SK-N-SH treated with all-trans-retinoic acid at 6 μM for 48 hours (cell line): ENCODE measurements at regions not wholly inside any gene's neighbourhood (a gene's known extent, or its start where the extent isn't known, plus 50 kb on each side); places are given as distances from the start of the nearest gene placed in this dataset.

Source experiments
- ARNTL ChIP-seq: fragments of 450-650 bp; formaldehyde crosslinking; IDR thresholded peaks from 2 replicates; pipeline ENCODE4 v1.5.0; 2020; ENCODE audit warnings: low read depth, mild to moderate bottlenecking, moderate library complexity, borderline replicate concordance
- BACH2 ChIP-seq: fragments of 250-450 bp; sonication (Bioruptor Pico); IDR thresholded peaks from 2 replicates; pipeline ENCODE4 v1.9.0; 2021; ENCODE audit warnings: mild to moderate bottlenecking, borderline replicate concordance
- CSDC2 ChIP-seq: fragments of 250-450 bp; sonication (Bioruptor Pico); IDR thresholded peaks from 2 replicates; pipeline ENCODE4 v1.5.0; 2020; ENCODE audit warnings: mild to moderate bottlenecking, moderate library complexity
- PPARA ChIP-seq: fragments of 250-450 bp; sonication (Bioruptor Pico); IDR thresholded peaks from 2 replicates; pipeline ENCODE4 v1.5.0; 2020; ENCODE audit warnings: mild to moderate bottlenecking, borderline replicate concordance
- ZNF565 ChIP-seq: fragments of 450-650 bp; formaldehyde crosslinking; conservative IDR thresholded peaks from 2 replicates; pipeline ENCODE4 v1.5.0; 2020; ENCODE audit warnings: low read depth, mild to moderate bottlenecking, moderate library complexity
- ZNF70 ChIP-seq: fragments of 450-650 bp; formaldehyde crosslinking; IDR thresholded peaks from 2 replicates; pipeline ENCODE4 v1.5.0; 2020; ENCODE audit warnings: mild to moderate bottlenecking, moderate library complexity
- TF ChIP-seq, protein P1 (sequence below): fragments of 250-450 bp; sonication (Bioruptor Pico); IDR thresholded peaks from 2 replicates; pipeline ENCODE4 v1.8.0; 2021; ENCODE audit warnings: low read depth, mild to moderate bottlenecking, moderate library complexity, borderline replicate concordance
- TF ChIP-seq, protein P2 (sequence below): fragments of 250-450 bp; sonication (Bioruptor Pico); IDR thresholded peaks from 2 replicates; pipeline ENCODE4 v1.8.0; 2020; ENCODE audit warnings: mild to moderate bottlenecking, moderate library complexity, borderline replicate concordance

DNA sequence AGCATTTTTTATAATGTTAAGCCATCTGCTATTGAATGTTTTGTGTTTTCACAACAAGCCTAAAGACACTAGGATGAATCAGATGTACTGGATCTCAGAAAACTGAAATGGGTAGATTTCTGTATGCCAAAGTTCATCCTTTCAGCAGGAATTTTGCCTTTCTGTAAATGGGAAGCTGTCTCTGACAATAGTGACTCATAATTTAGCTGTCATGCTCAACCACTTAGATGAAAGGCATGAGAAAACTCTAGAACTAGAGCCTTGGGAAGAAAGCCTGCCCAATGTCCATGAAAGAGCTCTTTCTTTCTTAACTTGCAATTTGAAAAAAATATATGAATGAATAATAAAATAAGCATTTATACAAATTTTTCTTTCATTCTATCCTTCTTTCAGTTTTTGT is 616.0 kb upstream of the EDIL3 start:
- TF ChIP-seq ZNF565 (CRISPR knock-in tag) (no peak), ZNF70 (CRISPR knock-in tag) (no peak), PPARA (CRISPR knock-in tag) (no peak), CSDC2 (CRISPR knock-in tag) (no peak), ARNTL (no peak), BACH2 (CRISPR knock-in tag) (no peak)
- TF ChIP-seq, protein P1, sequence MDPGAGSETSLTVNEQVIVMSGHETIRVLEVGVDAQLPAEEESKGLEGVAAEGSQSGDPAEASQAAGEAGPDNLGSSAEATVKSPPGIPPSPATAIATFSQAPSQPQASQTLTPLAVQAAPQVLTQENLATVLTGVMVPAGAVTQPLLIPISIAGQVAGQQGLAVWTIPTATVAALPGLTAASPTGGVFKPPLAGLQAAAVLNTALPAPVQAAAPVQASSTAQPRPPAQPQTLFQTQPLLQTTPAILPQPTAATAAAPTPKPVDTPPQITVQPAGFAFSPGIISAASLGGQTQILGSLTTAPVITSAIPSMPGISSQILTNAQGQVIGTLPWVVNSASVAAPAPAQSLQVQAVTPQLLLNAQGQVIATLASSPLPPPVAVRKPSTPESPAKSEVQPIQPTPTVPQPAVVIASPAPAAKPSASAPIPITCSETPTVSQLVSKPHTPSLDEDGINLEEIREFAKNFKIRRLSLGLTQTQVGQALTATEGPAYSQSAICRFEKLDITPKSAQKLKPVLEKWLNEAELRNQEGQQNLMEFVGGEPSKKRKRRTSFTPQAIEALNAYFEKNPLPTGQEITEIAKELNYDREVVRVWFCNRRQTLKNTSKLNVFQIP = no peak
- TF ChIP-seq, protein P2, sequence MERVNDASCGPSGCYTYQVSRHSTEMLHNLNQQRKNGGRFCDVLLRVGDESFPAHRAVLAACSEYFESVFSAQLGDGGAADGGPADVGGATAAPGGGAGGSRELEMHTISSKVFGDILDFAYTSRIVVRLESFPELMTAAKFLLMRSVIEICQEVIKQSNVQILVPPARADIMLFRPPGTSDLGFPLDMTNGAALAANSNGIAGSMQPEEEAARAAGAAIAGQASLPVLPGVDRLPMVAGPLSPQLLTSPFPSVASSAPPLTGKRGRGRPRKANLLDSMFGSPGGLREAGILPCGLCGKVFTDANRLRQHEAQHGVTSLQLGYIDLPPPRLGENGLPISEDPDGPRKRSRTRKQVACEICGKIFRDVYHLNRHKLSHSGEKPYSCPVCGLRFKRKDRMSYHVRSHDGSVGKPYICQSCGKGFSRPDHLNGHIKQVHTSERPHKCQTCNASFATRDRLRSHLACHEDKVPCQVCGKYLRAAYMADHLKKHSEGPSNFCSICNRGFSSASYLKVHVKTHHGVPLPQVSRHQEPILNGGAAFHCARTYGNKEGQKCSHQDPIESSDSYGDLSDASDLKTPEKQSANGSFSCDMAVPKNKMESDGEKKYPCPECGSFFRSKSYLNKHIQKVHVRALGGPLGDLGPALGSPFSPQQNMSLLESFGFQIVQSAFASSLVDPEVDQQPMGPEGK (CRISPR knock-in tag) = no peak
